GM21723 (cell line): ENCODE measurements at regions not wholly inside any gene's neighbourhood (a gene's known extent, or its start where the extent isn't known, plus 50 kb on each side); places are given as distances from the start of the nearest gene placed in this dataset.
"Not testable (repeated sequence)": the region's sequence is repeated elsewhere in the genome, so short reads cannot be mapped to it uniquely, and the experiment has no call there.

ENCODE experiments used
- ATAC-seq: cut with Tn5 transposase; IDR thresholded peaks from one replicate; pipeline ENCODE4 v1.9.1; 2021; ENCODE audit warnings: mild to moderate bottlenecking, moderate library complexity; ENCODE audit not compliant: unreplicated experiment

DNA sequence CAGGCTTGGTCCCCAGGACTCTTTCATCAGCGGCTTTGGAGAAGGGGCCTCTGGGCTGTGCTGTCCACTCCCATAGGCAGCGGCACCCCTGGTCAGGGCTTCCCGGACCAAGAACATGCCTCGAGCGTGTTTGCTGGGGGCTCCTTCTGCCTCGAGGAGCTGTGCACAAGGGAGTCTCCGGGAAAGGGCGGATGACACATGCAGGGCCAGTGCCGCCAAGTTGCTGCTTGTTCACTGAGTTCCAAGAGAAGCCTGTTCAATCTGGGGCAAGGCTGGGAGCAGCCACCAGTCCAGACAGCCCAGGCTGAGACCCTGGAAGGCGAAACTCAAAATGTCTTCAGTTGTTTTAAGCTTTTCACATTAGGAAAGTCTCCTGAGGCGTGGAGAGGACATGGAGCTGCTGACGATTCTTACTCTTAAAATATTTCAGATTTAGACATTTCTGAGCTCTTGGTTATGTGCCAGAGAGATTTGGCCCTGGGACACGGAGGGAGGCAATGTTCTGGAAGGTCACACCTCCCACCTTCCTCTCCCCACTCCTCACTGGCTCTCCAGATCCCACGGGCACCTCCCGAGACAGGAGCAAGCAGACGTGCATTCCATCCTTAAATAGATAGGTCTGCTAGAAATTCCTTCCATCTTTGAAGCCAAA is 84.5 kb upstream of the ZNF469 start:
- ATAC-seq, result no peak

GRCh38 chr16:88298833-88299745 is 83.7 kb upstream of the ZNF469 start:
- no peak for ATAC-seq

GRCh38 chr16:88299751-88300462 is 82.9 kb upstream of the ZNF469 start:
- no peak for ATAC-seq

DNA sequence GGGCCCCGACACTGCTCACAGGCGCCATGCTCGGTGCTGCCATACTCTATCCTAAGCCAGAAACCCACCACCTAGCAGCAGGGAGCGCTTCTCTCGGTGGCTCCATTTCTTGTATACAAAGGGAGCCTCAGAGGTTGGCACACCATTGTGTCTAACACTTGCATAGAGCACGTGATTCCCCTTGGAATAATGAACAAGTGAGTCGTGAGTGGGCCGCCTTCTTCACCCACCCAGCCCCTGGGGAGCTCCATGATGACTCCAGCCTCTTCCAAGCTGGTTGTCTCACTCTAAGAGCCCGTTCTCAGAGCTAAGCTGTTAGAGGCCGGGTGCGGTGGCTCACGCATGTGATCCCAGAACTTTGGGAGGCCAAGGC is 82.3 kb upstream of the ZNF469 start:
- ATAC-seq, result no peak

GRCh38 chr16:88301431-88301830 is 81.3 kb upstream of the ZNF469 start:
- ATAC-seq, result no peak

DNA sequence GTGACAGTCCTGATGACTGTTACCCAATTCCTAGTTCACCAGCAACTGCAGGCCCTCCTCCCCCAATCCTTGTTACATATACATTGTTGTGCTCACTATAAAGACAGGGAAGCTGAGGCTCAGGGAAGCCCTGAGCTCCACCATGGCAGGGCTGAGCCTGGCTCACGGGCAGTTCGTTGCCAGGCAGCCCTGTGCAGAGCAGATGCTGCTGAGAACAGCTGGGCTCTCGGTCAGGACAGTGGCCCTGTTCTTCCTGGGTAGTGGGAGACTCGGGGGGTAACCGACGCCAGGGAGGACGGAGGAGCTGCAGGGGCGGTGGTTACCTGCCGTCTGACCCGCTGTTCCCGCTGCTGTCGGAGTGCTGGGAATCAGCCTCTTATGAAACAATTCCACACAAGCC is 80.9 kb upstream of the ZNF469 start:
- ATAC-seq, result no peak

GRCh38 chr16:88302666-88303065 is 80.1 kb upstream of the ZNF469 start:
- ATAC-seq, result no peak

GRCh38 chr16:88303405-88303804 is 79.4 kb upstream of the ZNF469 start:
- ATAC-seq, result no peak

- no peak for ATAC-seq
Observed at GRCh38 chr16:88303890-88304819, 78.6 kb upstream of the ZNF469 start.

- no peak for ATAC-seq
Observed at GRCh38 chr16:88305176-88305575, 77.6 kb upstream of the ZNF469 start.

- no peak for ATAC-seq
Observed at GRCh38 chr16:88306411-88306810, 76.3 kb upstream of the ZNF469 start.

DNA sequence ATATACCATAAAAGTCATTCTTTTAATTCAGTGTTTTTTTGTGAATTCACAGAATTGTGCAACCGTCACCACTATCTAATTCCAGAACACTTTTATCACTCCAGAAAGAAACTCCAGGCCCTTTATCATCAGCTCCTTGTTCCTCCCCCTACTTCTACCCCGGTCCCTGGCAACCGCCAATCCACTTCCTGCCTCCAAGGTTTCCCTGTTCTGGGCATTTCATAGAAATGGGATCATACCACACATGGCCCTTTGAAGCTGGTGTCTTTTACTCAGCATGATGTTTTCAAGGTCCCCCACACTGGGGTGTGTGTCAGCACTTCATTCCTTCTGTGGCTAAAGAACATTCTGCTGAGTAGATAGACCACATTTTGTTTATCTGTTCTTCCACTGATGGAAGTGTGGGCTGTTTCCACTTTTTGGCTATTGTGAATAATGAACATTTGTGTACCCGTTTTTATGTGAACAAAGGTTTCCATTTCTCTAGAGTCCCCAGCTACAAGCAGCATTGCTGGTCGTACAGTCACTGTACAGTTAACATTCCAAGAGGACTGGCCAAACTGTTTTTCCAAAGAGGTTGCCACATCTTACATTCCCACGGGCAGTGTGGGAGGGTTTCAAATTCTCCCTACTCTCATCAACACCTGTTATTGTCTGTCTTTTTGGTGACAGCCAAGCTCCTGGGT is 75.8 kb upstream of the ZNF469 start:
- ATAC-seq, result no peak

GRCh38 chr16:88308441-88309173 is 74.2 kb upstream of the ZNF469 start:
- no peak for ATAC-seq

- no peak for ATAC-seq
Observed at GRCh38 chr16:88309174-88309907, 73.4 kb upstream of the ZNF469 start.

DNA sequence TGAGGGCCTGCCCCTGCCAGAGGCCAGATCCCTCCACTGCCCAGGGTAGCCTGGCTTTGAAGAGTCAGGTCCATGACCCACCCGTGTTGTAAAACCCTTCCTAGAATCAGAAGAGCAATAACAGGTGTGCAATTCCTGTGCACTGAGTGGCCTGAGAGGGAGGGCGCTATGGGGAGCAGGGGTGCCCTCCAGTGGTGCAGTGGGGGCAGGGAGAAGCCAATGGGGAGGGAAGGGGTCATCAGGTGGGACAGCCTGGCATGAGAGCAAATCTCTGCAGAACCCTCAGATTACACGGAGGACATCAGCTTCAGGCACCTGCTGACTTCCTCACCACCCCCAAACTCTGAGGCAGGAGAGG is 72.9 kb upstream of the ZNF469 start:
- no peak for ATAC-seq

DNA sequence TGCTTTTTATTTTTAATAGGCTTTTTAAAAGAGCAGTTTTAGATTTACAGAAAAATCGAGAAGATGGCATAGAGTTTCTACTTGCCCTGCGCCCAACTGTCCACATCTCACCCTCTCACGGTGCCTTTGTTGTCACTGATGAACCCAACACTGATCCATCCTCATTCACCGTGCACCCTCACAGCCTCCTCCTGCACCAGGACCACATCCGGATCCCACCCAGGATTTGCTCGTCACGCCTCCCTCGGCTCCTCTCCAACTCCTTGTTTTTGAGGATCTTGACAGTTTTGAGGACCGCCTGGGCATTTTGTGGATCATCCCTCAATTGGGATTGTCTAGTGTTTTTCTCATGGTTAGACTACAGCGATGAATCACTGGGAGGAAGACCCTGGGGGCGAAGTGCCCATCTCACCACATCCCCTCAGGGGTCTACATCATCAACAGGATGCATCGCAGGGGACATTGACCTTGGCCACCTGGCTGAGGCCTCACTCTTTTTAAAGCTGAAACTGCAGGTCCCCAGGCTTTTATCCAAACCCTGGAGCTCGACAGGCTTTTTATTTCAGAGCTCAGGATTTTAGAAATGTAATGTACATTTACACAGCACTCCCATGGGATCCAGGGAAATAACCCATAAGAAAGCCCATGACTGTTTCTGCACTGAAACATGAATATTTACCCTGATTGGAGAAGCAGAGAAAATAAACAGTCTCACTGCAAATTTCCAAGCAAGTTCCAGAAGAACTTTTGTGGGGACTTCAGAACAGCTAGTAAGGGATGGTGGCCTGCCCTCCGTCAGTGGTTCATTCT is 71.8 kb upstream of the ZNF469 start:
- ATAC-seq, result no peak

- ATAC-seq, result not testable (repeated sequence)
Observed at GRCh38 chr16:88311860-88312259, 70.9 kb upstream of the ZNF469 start.

DNA sequence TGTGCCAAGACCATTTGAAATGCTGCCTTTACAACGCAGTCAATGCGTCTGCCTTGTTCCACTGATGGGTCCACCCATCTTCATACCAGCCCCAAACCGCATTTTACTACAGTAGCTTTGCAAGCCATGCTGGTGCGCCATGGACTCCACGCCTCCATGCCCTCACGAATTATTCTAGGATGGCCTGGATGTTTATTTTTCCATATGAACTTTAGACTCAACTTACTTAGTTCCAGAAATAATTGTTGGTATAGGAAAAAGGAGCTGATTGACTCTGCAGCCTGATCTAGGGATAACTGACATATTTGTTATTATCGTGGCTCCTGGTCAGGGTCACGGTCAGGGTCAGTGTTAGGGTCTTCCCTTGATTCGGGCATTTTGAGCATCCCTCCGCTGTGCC is 70.0 kb upstream of the ZNF469 start:
- ATAC-seq, result no peak
